Progenitor cell of endocrine pancreas (in vitro differentiated cells): ENCODE measurements at regions not wholly inside any gene's neighbourhood (a gene's known extent, or its start where the extent isn't known, plus 50 kb on each side); places are given as distances from the start of the nearest gene placed in this dataset.
"Not testable (repeated sequence)": the region's sequence is repeated elsewhere in the genome, so short reads cannot be mapped to it uniquely, and the experiment has no call there.

Source experiments
- DNase-seq: peaks from one replicate; pipeline ENCODE4 v3.0.0; 2021; ENCODE audit warnings: low spot score; ENCODE audit not compliant: unreplicated experiment
- H3K27ac Mint-ChIP-seq: 2 replicates; pipeline ENCODE4 v1.8.0; 2021; ENCODE audit warnings: mild to moderate bottlenecking, moderate library complexity, mixed read lengths
- H3K27me3 Mint-ChIP-seq: 2 replicates; pipeline ENCODE4 v1.8.0; 2021; ENCODE audit warnings: mixed read lengths
- H3K36me3 Mint-ChIP-seq: 2 replicates; pipeline ENCODE4 v1.8.0; 2022; ENCODE audit warnings: mixed read lengths; ENCODE audit not compliant: insufficient read depth
- H3K4me1 Mint-ChIP-seq: 2 replicates; pipeline ENCODE4 v1.8.0; 2021; ENCODE audit warnings: low read depth, mixed read lengths
- H3K4me3 Mint-ChIP-seq: 2 replicates; pipeline ENCODE4 v1.8.0; 2021; ENCODE audit warnings: low read depth, mild to moderate bottlenecking, moderate library complexity, mixed read lengths
- H3K9me3 Mint-ChIP-seq: 2 replicates; pipeline ENCODE4 v1.8.0; 2021; ENCODE audit warnings: low read depth, mixed read lengths
- TF ChIP-seq, protein P1 (sequence below): fragments of 200-600 bp; sonication (generic); IDR thresholded peaks from one replicate; pipeline ENCODE4 v1.5.0; 2021; ENCODE audit warnings: antibody characterized with exemption, mild to moderate bottlenecking; ENCODE audit not compliant: unreplicated experiment

DNA sequence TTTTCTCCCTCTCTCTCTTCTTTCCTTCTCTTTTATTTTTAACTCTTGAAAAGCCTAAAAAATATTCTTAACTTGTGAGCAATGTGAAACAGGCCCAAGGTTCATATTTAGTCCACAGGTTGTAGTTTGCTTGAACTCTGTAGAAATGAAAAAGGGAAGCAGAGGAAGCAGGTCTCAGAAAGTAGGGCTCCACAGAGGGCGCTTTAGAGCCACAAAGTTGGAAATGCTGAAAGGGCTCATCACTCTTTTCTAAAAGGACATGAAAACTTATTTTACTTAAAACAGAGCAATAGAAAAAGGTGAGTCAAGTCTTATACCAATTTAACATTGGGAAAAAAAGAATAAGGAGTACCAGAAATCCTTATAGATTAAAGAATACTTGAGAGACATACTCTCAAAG lies 247.0 kb downstream of the USP25 start:
- peaks cover 14% of the 10 kb centered on the region for H3K4me1 Mint-ChIP-seq
- TF ChIP-seq, protein P1, sequence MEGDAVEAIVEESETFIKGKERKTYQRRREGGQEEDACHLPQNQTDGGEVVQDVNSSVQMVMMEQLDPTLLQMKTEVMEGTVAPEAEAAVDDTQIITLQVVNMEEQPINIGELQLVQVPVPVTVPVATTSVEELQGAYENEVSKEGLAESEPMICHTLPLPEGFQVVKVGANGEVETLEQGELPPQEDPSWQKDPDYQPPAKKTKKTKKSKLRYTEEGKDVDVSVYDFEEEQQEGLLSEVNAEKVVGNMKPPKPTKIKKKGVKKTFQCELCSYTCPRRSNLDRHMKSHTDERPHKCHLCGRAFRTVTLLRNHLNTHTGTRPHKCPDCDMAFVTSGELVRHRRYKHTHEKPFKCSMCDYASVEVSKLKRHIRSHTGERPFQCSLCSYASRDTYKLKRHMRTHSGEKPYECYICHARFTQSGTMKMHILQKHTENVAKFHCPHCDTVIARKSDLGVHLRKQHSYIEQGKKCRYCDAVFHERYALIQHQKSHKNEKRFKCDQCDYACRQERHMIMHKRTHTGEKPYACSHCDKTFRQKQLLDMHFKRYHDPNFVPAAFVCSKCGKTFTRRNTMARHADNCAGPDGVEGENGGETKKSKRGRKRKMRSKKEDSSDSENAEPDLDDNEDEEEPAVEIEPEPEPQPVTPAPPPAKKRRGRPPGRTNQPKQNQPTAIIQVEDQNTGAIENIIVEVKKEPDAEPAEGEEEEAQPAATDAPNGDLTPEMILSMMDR, result peak; percentile 41
- H3K27me3 Mint-ChIP-seq, result no peaks in the 10 kb centered on the region
- DNase-seq, result no peak
- H3K9me3 Mint-ChIP-seq, result peaks cover 5% of the 10 kb centered on the region
- H3K27ac Mint-ChIP-seq, result no peak overlapping the region
- no peak overlapping the region for H3K4me3 Mint-ChIP-seq
- H3K36me3 Mint-ChIP-seq, result peaks cover 5% of the 10 kb centered on the region

- H3K4me1 Mint-ChIP-seq, result peaks cover 14% of the 10 kb centered on the region
- peak overlapping the region; percentile 77 for H3K27ac Mint-ChIP-seq
- no peak overlapping the region for H3K4me3 Mint-ChIP-seq
- TF ChIP-seq, protein P1, result no peak
- no peak for DNase-seq
- no peaks in the 10 kb centered on the region for H3K27me3 Mint-ChIP-seq
- H3K36me3 Mint-ChIP-seq, result peaks cover 5% of the 10 kb centered on the region
- peaks cover 5% of the 10 kb centered on the region for H3K9me3 Mint-ChIP-seq
Measured at GRCh38 chr21:15978215-15978738, 248.5 kb downstream of the USP25 start.

DNA sequence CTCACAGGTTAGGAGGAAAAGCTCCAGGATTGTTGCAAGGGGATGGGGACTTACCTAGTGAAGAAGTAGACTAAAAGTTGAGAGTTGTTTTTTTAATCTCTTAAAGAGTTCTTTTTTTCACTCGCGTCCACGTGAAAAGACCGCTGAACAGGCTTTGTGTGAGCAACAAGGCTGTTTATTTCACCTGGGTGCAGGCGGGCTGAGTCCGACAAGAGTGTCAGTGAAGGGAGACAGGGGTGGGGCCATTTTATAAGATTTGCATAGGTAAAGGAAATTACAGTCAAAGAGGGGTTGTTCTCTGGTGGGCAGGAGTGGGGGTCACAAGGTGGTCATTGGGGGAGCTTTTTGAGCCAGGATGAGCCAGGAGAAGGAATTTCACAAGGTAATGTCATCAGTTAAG lies 249.7 kb downstream of the USP25 start:
- H3K9me3 Mint-ChIP-seq, result peaks cover 11% of the 10 kb centered on the region
- not testable (repeated sequence) for H3K4me3 Mint-ChIP-seq, H3K27ac Mint-ChIP-seq

DNA sequence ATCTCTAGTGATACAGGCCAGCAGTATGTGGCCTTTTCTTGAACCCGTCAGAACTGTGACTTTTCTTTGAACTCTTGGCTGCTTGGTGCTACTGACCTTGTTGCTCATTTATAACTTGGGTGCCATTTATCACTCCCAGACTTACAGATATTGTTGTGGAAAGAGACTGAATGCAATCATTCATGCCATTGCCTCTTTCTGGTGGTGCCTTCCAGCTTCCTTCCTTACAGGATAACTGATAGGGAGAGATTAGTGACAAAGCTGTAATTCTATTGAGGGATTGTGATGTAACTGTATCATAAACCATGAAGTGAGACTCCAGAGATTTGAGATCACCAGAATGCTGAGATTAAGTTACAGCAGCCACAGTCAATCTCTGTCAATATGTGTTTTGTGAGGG lies 256.5 kb downstream of the USP25 start:
- DNase-seq, result no peak
- TF ChIP-seq, protein P1, result no peak
- Mint-ChIP-seq H3K4me1 (peaks cover 31% of the 10 kb centered on the region), H3K9me3 (peaks cover 10% of the 10 kb centered on the region), H3K27me3 (no peaks in the 10 kb centered on the region), H3K27ac (peak overlapping the region; percentile 37), H3K4me3 (peak overlapping the region; percentile 12), H3K36me3 (peaks cover 2% of the 10 kb centered on the region)

More for the DNA sequence above, 249.7 kb downstream of the USP25 start:
- not testable (repeated sequence) for DNase-seq, H3K27me3 Mint-ChIP-seq, H3K36me3 Mint-ChIP-seq
- H3K4me1 Mint-ChIP-seq, result peaks cover 15% of the 10 kb centered on the region

- TF ChIP-seq, protein P1, result no peak
- no peak overlapping the region for H3K27ac Mint-ChIP-seq
- no peaks in the 10 kb centered on the region for H3K36me3 Mint-ChIP-seq
- DNase-seq, result no peak
- H3K9me3 Mint-ChIP-seq, result peaks cover 5% of the 10 kb centered on the region
- no peaks in the 10 kb centered on the region for H3K27me3 Mint-ChIP-seq
- H3K4me1 Mint-ChIP-seq, result peaks cover 26% of the 10 kb centered on the region
- no peak overlapping the region for H3K4me3 Mint-ChIP-seq
Measured at GRCh38 chr21:15992171-15992570, 262.4 kb downstream of the USP25 start.

DNA sequence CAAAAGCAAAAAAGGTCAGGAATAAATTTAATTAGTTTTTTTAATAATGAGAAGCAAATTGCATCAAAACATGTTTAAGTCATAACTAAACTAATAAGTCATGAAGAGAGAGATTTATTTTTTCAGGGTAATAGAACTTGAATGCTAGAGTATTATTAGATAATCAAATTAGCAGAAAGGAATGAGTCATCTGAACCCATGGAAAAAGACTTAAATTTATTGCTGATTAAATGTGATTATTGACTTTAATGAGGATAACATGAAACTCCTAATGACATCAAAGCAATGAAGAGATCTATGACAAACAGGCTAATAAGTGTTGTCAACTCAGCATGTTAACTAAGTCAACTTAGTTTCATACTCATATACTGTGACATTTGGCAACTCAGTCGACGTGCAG lies 264.2 kb downstream of the USP25 start:
- TF ChIP-seq, protein P1, result no peak
- no peak for DNase-seq
- no peak overlapping the region for H3K27ac Mint-ChIP-seq
- H3K36me3 Mint-ChIP-seq, result no peaks in the 10 kb centered on the region
- H3K27me3 Mint-ChIP-seq, result no peaks in the 10 kb centered on the region
- H3K4me1 Mint-ChIP-seq, result peaks cover 16% of the 10 kb centered on the region
- no peak overlapping the region for H3K4me3 Mint-ChIP-seq
- H3K9me3 Mint-ChIP-seq, result peaks cover 5% of the 10 kb centered on the region
